WTC11 (cell line): ENCODE measurements at regions not wholly inside any gene's neighbourhood (a gene's known extent, or its start where the extent isn't known, plus 50 kb on each side); places are given as distances from the start of the nearest gene placed in this dataset.

Source experiments
- CTCF ChIP-seq: fragments of 200-600 bp; IDR thresholded peaks from 2 replicates; pipeline ENCODE4 v1.8.0; 2022; ENCODE audit warnings: antibody characterized with exemption
- ZNF121 ChIP-seq: sonication (generic); formaldehyde crosslinking; IDR thresholded peaks from 2 replicates; pipeline ENCODE4 v1.8.0; 2023; ENCODE audit warnings: missing genetic modification reagents

- TF ChIP-seq CTCF (no peak), ZNF121 (CRISPR knock-in tag) (no peak)
Observed at GRCh38 chr12:33795536-33795935, 226.8 kb upstream of the ALG10 start.
